AG09319 (cell line): ENCODE measurements at regions not wholly inside any gene's neighbourhood (a gene's known extent, or its start where the extent isn't known, plus 50 kb on each side); places are given as distances from the start of the nearest gene placed in this dataset.
A peak's percentile ranks its signal among the peaks of the same experiment; 100 is the strongest.

ENCODE experiments used
- DNase-seq: peaks from one replicate; pipeline ENCODE4 v3.0.0-alpha.2; 2010; ENCODE audit warnings: low read depth; ENCODE audit errors: extremely low read depth
- TF ChIP-seq, protein P1 (sequence below): IDR thresholded peaks from 2 replicates; pipeline ENCODE4 v1.5.1; 2011; ENCODE audit warnings: low read depth, mild to moderate bottlenecking, inconsistent platforms, low read length, moderate library complexity

- TF ChIP-seq, protein P1, sequence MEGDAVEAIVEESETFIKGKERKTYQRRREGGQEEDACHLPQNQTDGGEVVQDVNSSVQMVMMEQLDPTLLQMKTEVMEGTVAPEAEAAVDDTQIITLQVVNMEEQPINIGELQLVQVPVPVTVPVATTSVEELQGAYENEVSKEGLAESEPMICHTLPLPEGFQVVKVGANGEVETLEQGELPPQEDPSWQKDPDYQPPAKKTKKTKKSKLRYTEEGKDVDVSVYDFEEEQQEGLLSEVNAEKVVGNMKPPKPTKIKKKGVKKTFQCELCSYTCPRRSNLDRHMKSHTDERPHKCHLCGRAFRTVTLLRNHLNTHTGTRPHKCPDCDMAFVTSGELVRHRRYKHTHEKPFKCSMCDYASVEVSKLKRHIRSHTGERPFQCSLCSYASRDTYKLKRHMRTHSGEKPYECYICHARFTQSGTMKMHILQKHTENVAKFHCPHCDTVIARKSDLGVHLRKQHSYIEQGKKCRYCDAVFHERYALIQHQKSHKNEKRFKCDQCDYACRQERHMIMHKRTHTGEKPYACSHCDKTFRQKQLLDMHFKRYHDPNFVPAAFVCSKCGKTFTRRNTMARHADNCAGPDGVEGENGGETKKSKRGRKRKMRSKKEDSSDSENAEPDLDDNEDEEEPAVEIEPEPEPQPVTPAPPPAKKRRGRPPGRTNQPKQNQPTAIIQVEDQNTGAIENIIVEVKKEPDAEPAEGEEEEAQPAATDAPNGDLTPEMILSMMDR = no peak
- DNase-seq = no peak
Observed at GRCh38 chr13:72647422-72647821, 80.0 kb downstream of the MZT1 start.

DNA sequence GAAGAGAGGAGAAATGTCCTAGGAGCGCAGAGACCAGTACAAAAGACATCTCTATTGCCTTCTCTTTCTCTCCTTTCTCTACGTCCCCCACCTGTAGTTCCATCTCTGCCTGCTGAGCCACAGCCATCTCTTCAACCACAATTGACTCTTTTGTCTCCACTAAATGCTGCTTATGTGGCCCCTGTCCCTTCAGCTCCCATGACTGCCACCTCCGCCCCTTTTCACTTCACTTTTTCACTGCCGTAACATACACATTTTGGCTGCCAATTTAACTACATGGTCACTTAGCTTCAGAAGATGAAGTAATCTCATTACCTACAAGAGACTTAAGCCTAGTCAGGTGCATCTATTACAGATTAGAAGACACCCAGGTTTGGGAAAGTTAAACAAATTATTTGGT lies 81.9 kb downstream of the MZT1 start:
- TF ChIP-seq, protein P1 = no peak

GRCh38 chr13:72643311-72643989 lies 84.0 kb downstream of the MZT1 start:
- TF ChIP-seq, protein P1 = peak; percentile 80
- peak; percentile 12 for DNase-seq

More for the DNA sequence above, 81.9 kb downstream of the MZT1 start:
- no peak for DNase-seq

DNA sequence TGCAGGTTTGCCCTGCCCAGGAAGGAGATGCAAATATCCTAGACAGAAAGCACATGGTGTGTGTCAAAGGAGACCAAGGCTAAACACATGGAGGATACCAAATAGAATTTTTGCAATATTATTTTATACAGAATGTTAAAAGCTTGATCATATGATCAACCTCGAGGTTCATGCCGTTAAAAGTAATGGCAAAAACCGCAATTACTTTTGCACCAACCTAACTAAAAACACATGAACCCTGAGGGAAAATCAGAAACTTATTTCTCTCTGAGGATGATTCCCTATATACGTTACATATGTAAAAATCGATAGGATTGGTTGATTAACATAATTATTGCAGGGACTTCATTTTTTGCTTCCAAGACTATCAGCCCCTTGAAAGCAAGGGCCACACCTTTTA lies 88.1 kb downstream of the MZT1 start:
- no peak for DNase-seq
- TF ChIP-seq, protein P1 = no peak

GRCh38 chr13:72638059-72638815 lies 89.2 kb downstream of the MZT1 start:
- no peak for DNase-seq
- TF ChIP-seq, protein P1 = no peak

- TF ChIP-seq, protein P1 = no peak
- DNase-seq = no peak
Observed at GRCh38 chr13:72637561-72637960, 89.9 kb downstream of the MZT1 start.

DNA sequence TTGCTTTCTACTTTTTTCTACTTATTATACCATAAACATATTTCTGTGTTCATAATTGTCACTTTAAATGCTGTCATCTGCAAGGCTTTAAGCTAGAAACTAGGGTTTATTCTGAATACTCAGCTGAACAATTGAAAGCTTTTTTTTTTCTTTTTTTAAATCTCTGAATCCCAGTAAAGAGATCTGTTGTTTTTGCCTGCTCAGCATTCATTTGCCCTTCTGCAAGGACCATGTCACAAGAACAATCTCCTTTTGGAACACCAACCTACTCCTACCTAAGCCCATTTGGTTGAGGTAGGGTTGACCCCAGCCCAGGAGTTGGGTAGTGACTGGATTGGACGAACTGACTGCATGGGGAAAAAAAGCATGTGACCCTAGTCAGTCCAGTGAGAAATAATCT lies 92.6 kb downstream of the MZT1 start:
- TF ChIP-seq, protein P1 = no peak
- no peak for DNase-seq
